ENCODE measurements at regions not wholly inside any gene's neighbourhood (a gene's known extent, or its start where the extent isn't known, plus 50 kb on each side); places are given as distances from the start of the nearest gene placed in this dataset.

- POLR2A ChIA-PET (ENCODE audit: unreplicated experiment) = no interaction called here
- no peaks in the 10 kb centered on the region for H3K9me3 ChIP-seq (ENCODE audit: insufficient read depth, low read depth)
- TF ChIP-seq EZH2 (IDR thresholded peaks at IDR 0.05; ENCODE audit: low read depth) (no peak), CTCF (conservative IDR thresholded peaks at IDR 0.05) (no peak)
- no peaks in the 10 kb centered on the region for H3K79me2 ChIP-seq (ENCODE audit: low read depth)
- H3K4me3 ChIP-seq = no peak overlapping the region
- intact Hi-C loops (cut with micrococcal nuclease; ENCODE audit: unreplicated experiment) = no loop called here
- no peak for DNase-seq
- no peaks in the 10 kb centered on the region for H3F3A ChIP-seq (ENCODE audit: insufficient read depth, low read depth)
- no peak overlapping the region for H2AFZ ChIP-seq
- H3K4me1 ChIP-seq (replicated peaks; ENCODE audit: insufficient read depth) = no peaks in the 10 kb centered on the region
- no peaks in the 10 kb centered on the region for H4K20me1 ChIP-seq (ENCODE audit: insufficient read depth)
- H3K27ac ChIP-seq = no peak overlapping the region
- no peak overlapping the region for H3K4me2 ChIP-seq
- no peaks in the 10 kb centered on the region for H3K27me3 ChIP-seq (ENCODE audit: insufficient read depth, low read depth)
- H3K36me3 ChIP-seq (ENCODE audit: low read depth) = no peaks in the 10 kb centered on the region
- CTCF ChIA-PET = no interaction called here
- H3K9me2 ChIP-seq (ENCODE audit: insufficient read depth) = no peaks in the 10 kb centered on the region
- BruUV-seq (replicated peaks) = no TSS peak
Measured at GRCh38 chr7:52005613-52006012, 689.0 kb upstream of the COBL start.

GRCh38 chr7:51995596-51996179 is 679.1 kb upstream of the COBL start:
- POLR2A ChIA-PET (ENCODE audit: unreplicated experiment) = no interaction called here
- no TSS peak for BruUV-seq (replicated peaks)

GRCh38 chr7:51982653-51983052 is 666.0 kb upstream of the COBL start:
- H3K79me2 ChIP-seq (ENCODE audit: low read depth) = no peaks in the 10 kb centered on the region
- no peak overlapping the region for H3K4me2 ChIP-seq
- H2AFZ ChIP-seq = no peak overlapping the region
- H4K20me1 ChIP-seq (ENCODE audit: insufficient read depth) = no peaks in the 10 kb centered on the region
- H3K4me3 ChIP-seq = no peak overlapping the region
- ChIA-PET CTCF (no interaction called here), POLR2A (ENCODE audit: unreplicated experiment) (no interaction called here)
- H3K9me3 ChIP-seq (ENCODE audit: insufficient read depth, low read depth) = no peaks in the 10 kb centered on the region
- H3F3A ChIP-seq (ENCODE audit: insufficient read depth, low read depth) = no peaks in the 10 kb centered on the region
- H3K36me3 ChIP-seq (ENCODE audit: low read depth) = no peaks in the 10 kb centered on the region
- intact Hi-C loops (cut with micrococcal nuclease; ENCODE audit: unreplicated experiment) = no loop called here
- H3K9me2 ChIP-seq (ENCODE audit: insufficient read depth) = no peaks in the 10 kb centered on the region
- no TSS peak for BruUV-seq (replicated peaks)
- no peaks in the 10 kb centered on the region for H3K4me1 ChIP-seq (replicated peaks; ENCODE audit: insufficient read depth)
- peaks cover 15% of the 10 kb centered on the region for H3K27me3 ChIP-seq (ENCODE audit: insufficient read depth, low read depth)
- H3K27ac ChIP-seq = no peak overlapping the region
- TF ChIP-seq EZH2 (IDR thresholded peaks at IDR 0.05; ENCODE audit: low read depth) (no peak), CTCF (conservative IDR thresholded peaks at IDR 0.05) (no peak)
- DNase-seq = no peak

More at GRCh38 chr7:51995596-51996179, 679.1 kb upstream of the COBL start:
- Histone ChIP-seq H3K9me2 (ENCODE audit: insufficient read depth) (no peaks in the 10 kb centered on the region), H3K4me2 (no peak overlapping the region), H3K27ac (no peak overlapping the region), H3K27me3 (ENCODE audit: insufficient read depth, low read depth) (no peaks in the 10 kb centered on the region), H2AFZ (no peak overlapping the region), H3K9me3 (ENCODE audit: insufficient read depth, low read depth) (no peaks in the 10 kb centered on the region), H3K79me2 (ENCODE audit: low read depth) (no peaks in the 10 kb centered on the region), H4K20me1 (ENCODE audit: insufficient read depth) (no peaks in the 10 kb centered on the region), H3F3A (ENCODE audit: insufficient read depth, low read depth) (no peaks in the 10 kb centered on the region), H3K4me1 (replicated peaks; ENCODE audit: insufficient read depth) (no peaks in the 10 kb centered on the region), H3K36me3 (ENCODE audit: low read depth) (no peaks in the 10 kb centered on the region), H3K4me3 (no peak overlapping the region)
- TF ChIP-seq CTCF (conservative IDR thresholded peaks at IDR 0.05) (no peak), EZH2 (IDR thresholded peaks at IDR 0.05; ENCODE audit: low read depth) (no peak)
- CTCF ChIA-PET = no interaction called here
- intact Hi-C loops (cut with micrococcal nuclease; ENCODE audit: unreplicated experiment) = no loop called here
- no peak for DNase-seq
